ENCODE measurements at regions not wholly inside any gene's neighbourhood (a gene's known extent, or its start where the extent isn't known, plus 50 kb on each side); places are given as distances from the start of the nearest gene placed in this dataset.

DNA sequence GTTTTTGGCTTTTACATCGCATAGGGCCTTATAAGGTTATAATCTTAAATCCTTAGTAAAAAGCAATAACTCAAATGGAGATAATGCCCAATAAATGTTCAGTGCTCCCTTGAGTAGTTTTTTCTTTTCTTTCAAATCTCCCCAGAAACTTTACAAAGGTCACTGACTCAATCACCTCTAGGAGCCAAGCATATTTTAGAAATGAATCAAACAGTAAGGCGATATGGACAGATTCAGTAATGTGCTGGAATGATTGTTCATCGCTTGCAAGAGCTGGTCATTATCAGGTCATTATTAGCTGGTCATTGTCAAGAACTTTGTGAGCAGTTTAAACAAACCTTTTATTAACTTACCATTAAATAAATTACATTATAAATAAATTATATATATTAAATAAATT lies 130.4 kb upstream of the SLIT3 start:
- Histone ChIP-seq H3K36me3 (ENCODE audit: control insufficient read depth, insufficient read depth, low read length) (no peaks in the 10 kb centered on the region), H3K9me3 (ENCODE audit: control insufficient read depth, low read depth, low read length) (no peaks in the 10 kb centered on the region), H3K27ac (ENCODE audit: low read length) (no peak overlapping the region), H3K4me1 (ENCODE audit: control insufficient read depth, insufficient read depth, low read length) (no peaks in the 10 kb centered on the region), H3K27me3 (ENCODE audit: control insufficient read depth, insufficient read depth, low read length) (no peaks in the 10 kb centered on the region), H3K4me3 (ENCODE audit: low read length) (no peak overlapping the region)
- DNase-seq, result no peak
- 100% methylated on average over 1 of the region's 3 CpGs for WGBS (ENCODE audit: insufficient coverage, low lambda C conversion rate)

DNA sequence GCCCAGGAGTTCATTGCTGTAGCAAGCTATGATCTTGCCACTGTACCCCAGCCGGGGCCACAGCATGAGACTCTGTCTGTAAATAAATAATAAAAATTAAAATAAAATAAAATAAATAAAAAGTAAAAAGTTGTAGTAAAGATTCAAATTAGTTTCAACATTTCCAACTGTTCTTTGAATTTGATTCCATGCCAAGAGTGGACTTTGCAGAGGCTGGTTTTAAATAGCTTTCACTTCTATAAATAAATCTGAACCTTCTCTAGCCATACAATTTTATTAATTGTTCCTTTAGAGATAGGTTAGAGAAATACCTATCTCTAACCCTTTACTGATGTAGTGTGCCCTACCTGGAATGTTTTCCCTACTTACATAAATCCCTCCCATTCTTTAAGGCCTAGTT lies 129.7 kb upstream of the SLIT3 start:
- WGBS (ENCODE audit: insufficient coverage, low lambda C conversion rate), result 83% methylated on average over 1 of the region's 1 CpG
- no peak overlapping the region for H3K4me3 ChIP-seq (ENCODE audit: low read length)
- no peaks in the 10 kb centered on the region for H3K9me3 ChIP-seq (ENCODE audit: control insufficient read depth, low read depth, low read length)
- H3K27ac ChIP-seq (ENCODE audit: low read length), result no peak overlapping the region
- H3K27me3 ChIP-seq (ENCODE audit: control insufficient read depth, insufficient read depth, low read length), result no peaks in the 10 kb centered on the region
- no peak for DNase-seq
- H3K4me1 ChIP-seq (ENCODE audit: control insufficient read depth, insufficient read depth, low read length), result no peaks in the 10 kb centered on the region
- H3K36me3 ChIP-seq (ENCODE audit: control insufficient read depth, insufficient read depth, low read length), result no peaks in the 10 kb centered on the region

DNA sequence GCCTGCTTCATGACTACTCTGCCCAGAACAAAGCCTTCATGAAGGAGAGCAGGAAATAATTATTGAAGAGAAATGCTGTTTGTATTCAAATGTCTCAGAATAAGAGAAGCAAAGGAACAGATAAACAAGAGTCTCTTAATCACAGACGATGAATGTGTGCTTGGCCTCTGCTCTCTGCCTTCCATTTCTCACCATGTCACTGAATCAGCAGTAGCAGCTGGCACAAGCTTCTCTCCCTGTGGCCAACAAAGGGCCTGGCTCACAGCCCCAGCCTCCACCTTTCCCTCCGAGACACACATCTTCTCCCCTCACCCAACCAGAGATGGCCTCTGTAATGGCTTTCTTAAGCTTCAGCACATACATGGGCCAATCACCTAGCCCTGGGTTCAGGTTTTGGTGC lies 128.1 kb upstream of the SLIT3 start:
- no peak for DNase-seq
- Histone ChIP-seq H3K4me3 (ENCODE audit: low read length) (no peak overlapping the region), H3K9me3 (ENCODE audit: control insufficient read depth, low read depth, low read length) (no peaks in the 10 kb centered on the region), H3K27ac (ENCODE audit: low read length) (no peak overlapping the region), H3K27me3 (ENCODE audit: control insufficient read depth, insufficient read depth, low read length) (no peaks in the 10 kb centered on the region), H3K36me3 (ENCODE audit: control insufficient read depth, insufficient read depth, low read length) (no peaks in the 10 kb centered on the region), H3K4me1 (ENCODE audit: control insufficient read depth, insufficient read depth, low read length) (no peaks in the 10 kb centered on the region)
- no CpG with 5 or more reads among the region's 2 CpGs for WGBS (ENCODE audit: insufficient coverage, low lambda C conversion rate)

DNA sequence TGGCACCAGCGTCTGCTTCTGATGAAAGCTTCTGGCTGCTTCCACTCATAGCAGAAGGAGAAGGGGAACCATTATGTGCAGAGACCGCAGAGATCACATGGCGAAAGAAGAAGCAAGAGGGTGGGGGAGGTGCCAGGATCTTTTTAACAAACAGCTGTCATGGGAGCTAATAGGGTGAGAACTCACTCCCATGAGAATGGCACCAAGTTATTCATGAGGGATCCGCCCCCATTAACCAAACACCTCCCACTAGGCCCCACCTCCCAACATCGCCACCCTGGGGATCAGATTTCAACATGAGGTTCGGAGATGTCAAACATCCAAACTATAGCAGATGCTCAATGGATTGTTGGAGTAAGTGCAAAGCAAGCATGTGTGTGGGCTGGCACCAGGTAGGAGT lies 125.8 kb upstream of the SLIT3 start:
- no peaks in the 10 kb centered on the region for H3K4me1 ChIP-seq (ENCODE audit: control insufficient read depth, insufficient read depth, low read length)
- no CpG with 5 or more reads among the region's 6 CpGs for WGBS (ENCODE audit: insufficient coverage, low lambda C conversion rate)
- peaks cover 4% of the 10 kb centered on the region for H3K27me3 ChIP-seq (ENCODE audit: control insufficient read depth, insufficient read depth, low read length)

DNA sequence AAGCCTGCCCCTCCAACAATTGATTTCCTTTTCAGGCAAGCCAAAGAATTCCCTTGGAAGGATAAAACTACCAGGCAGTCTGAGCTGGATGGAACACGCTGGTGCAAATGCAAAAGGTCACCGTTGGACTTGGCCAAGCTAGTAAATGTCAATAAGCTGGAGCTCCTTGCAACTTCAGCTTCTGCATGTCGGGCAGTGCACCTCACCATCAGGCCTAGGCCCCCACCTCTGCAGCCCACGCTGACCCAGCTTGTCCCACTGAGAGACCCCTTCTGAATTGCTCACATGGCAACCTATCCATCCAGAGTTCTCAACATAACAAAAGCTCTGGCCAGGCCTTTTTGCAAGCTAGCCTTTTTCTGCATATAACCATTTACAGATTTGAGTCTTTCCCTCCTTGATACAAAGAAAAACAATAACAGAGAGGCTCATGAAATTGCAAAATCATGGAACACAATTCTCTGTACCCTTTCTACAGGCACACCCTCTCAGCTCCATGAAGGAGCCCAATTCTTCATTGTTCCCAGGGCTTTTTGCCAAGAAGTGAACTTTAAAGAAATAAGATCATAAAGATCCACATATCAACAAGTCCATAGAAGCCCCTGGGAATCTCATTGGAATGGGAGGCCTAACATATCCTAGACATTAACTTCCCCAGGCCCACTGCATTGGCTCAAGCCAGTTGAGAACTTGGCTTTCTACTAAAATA lies 123.9 kb upstream of the SLIT3 start:
- no CpG with 5 or more reads among the region's 4 CpGs for whole genome bisulfite sequencing (ENCODE audit: insufficient coverage, low lambda C conversion rate)
- Histone ChIP-seq H3K4me1 (ENCODE audit: control insufficient read depth, insufficient read depth, low read length) (no peaks in the 10 kb centered on the region), H3K27ac (ENCODE audit: low read length) (no peak overlapping the region), H3K27me3 (ENCODE audit: control insufficient read depth, insufficient read depth, low read length) (peaks cover 4% of the 10 kb centered on the region), H3K4me3 (ENCODE audit: low read length) (no peak overlapping the region), H3K36me3 (ENCODE audit: control insufficient read depth, insufficient read depth, low read length) (no peaks in the 10 kb centered on the region), H3K9me3 (ENCODE audit: control insufficient read depth, low read depth, low read length) (no peaks in the 10 kb centered on the region)
- DNase-seq, result no peak

More for the DNA sequence above, 125.8 kb upstream of the SLIT3 start:
- no peaks in the 10 kb centered on the region for H3K36me3 ChIP-seq (ENCODE audit: control insufficient read depth, insufficient read depth, low read length)
- H3K4me3 ChIP-seq (ENCODE audit: low read length), result no peak overlapping the region
- DNase-seq, result no peak
- no peaks in the 10 kb centered on the region for H3K9me3 ChIP-seq (ENCODE audit: control insufficient read depth, low read depth, low read length)
- H3K27ac ChIP-seq (ENCODE audit: low read length), result no peak overlapping the region

DNA sequence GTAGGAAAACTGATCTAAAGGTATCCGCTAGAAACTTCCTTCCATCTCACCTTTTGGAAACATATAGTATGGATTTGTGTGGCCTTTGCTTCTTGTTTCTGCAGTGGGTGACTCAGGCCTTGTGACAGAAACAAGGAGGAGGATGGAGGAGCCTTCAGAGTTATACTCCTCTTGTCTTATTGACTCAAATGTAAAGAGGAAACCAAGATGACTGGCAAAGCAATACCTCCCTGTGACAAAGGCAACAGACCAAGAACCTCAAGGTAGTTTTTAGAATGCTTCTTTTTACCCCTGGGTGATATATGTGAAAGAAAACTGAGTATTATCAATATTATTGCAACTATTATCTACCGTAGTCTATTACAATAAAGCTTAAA lies 123.3 kb upstream of the SLIT3 start:
- H3K9me3 ChIP-seq (ENCODE audit: control insufficient read depth, low read depth, low read length), result no peaks in the 10 kb centered on the region
- H3K27me3 ChIP-seq (ENCODE audit: control insufficient read depth, insufficient read depth, low read length), result peaks cover 4% of the 10 kb centered on the region
- DNase-seq, result no peak
- no peak overlapping the region for H3K4me3 ChIP-seq (ENCODE audit: low read length)
- H3K27ac ChIP-seq (ENCODE audit: low read length), result no peak overlapping the region
- no peaks in the 10 kb centered on the region for H3K36me3 ChIP-seq (ENCODE audit: control insufficient read depth, insufficient read depth, low read length)
- WGBS (ENCODE audit: insufficient coverage, low lambda C conversion rate), result no CpG with 5 or more reads among the region's 2 CpGs
- H3K4me1 ChIP-seq (ENCODE audit: control insufficient read depth, insufficient read depth, low read length), result no peaks in the 10 kb centered on the region

DNA sequence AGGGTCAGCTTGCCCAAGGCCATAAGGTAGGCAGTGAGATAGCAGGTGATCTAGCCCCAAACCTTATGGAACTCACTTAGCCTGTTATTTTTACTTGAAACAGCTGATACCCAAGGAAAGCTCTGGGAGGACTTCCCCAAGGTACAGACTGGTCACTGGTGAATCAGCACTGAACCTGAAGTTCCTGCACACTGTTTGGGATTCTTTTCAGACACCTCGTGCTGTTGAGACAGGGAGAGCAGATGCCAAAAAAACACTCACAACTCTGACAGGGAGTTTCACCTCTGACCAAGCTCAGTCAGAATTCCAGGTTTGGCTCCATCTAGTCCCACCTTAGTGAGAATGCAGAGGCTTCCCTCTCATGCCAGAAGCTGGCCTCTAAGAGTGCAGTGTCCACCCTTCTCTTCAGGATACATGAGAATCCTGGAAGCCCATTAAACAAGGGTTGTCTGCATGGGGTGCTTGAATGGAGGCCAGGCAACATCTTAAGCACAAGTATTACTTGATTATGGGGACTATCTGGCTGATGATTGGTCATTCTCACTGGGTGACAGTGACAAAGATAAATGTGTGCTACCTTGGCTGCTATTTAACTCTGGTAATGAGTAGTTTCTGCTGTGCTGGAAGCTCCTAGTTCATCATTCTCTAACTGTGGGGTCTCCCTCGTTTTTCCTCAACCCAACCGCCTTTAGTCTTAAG lies 122.8 kb upstream of the SLIT3 start:
- Histone ChIP-seq H3K9me3 (ENCODE audit: control insufficient read depth, low read depth, low read length) (no peaks in the 10 kb centered on the region), H3K4me1 (ENCODE audit: control insufficient read depth, insufficient read depth, low read length) (no peaks in the 10 kb centered on the region), H3K36me3 (ENCODE audit: control insufficient read depth, insufficient read depth, low read length) (no peaks in the 10 kb centered on the region), H3K4me3 (ENCODE audit: low read length) (no peak overlapping the region), H3K27ac (ENCODE audit: low read length) (no peak overlapping the region), H3K27me3 (ENCODE audit: control insufficient read depth, insufficient read depth, low read length) (peaks cover 4% of the 10 kb centered on the region)
- 20% methylated on average over 1 of the region's 3 CpGs for WGBS (ENCODE audit: insufficient coverage, low lambda C conversion rate)
- no peak for DNase-seq

DNA sequence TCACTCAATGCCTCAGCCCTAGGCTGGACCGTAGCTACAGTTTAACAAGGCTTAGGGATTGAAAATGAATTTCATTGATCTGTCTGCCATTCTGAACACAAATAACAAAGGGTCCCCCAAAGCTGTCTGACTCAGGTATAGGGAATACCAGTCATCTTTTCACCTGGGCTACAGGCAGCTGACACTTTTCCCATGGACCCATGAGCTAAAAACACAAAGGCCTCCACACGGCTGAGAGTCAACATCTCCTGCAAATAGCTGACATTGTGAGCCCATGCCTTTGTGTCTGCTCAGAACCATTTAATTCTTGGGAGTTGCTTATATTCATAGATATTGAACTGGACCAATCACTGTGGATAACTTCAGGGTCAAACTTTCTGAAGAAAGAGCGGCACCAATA lies 121.1 kb upstream of the SLIT3 start:
- H3K4me1 ChIP-seq (ENCODE audit: control insufficient read depth, insufficient read depth, low read length), result no peaks in the 10 kb centered on the region
- WGBS (ENCODE audit: insufficient coverage, low lambda C conversion rate), result no CpG with 5 or more reads among the region's 3 CpGs
- H3K27ac ChIP-seq (ENCODE audit: low read length), result no peak overlapping the region
- no peaks in the 10 kb centered on the region for H3K36me3 ChIP-seq (ENCODE audit: control insufficient read depth, insufficient read depth, low read length)
- no peak for DNase-seq
- no peaks in the 10 kb centered on the region for H3K9me3 ChIP-seq (ENCODE audit: control insufficient read depth, low read depth, low read length)
- H3K27me3 ChIP-seq (ENCODE audit: control insufficient read depth, insufficient read depth, low read length), result peaks cover 4% of the 10 kb centered on the region
- H3K4me3 ChIP-seq (ENCODE audit: low read length), result no peak overlapping the region

DNA sequence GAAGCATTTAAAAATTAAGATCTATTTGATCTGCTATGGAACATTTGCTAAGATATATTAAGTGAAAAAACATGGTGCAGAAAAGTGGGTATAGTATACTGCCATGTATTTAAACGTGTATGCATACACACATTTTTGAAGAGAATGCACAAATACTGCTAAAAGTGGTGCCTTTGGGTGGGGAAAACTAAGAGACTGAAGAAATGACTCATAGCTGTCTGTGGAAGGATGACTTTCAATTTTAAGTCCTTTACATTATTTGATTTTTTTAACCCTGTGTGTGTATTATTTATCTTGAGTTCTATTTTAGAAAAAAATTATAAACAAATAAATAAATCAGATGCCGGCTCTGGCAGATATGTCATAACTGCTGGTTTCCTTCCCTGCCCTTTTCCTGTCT lies 120.7 kb upstream of the SLIT3 start:
- no peak for DNase-seq
- no peaks in the 10 kb centered on the region for H3K9me3 ChIP-seq (ENCODE audit: control insufficient read depth, low read depth, low read length)
- no peaks in the 10 kb centered on the region for H3K4me1 ChIP-seq (ENCODE audit: control insufficient read depth, insufficient read depth, low read length)
- H3K27me3 ChIP-seq (ENCODE audit: control insufficient read depth, insufficient read depth, low read length), result peaks cover 4% of the 10 kb centered on the region
- H3K27ac ChIP-seq (ENCODE audit: low read length), result no peak overlapping the region
- no peaks in the 10 kb centered on the region for H3K36me3 ChIP-seq (ENCODE audit: control insufficient read depth, insufficient read depth, low read length)
- WGBS (ENCODE audit: insufficient coverage, low lambda C conversion rate), result 100% methylated on average over 1 of the region's 2 CpGs
- H3K4me3 ChIP-seq (ENCODE audit: low read length), result no peak overlapping the region

DNA sequence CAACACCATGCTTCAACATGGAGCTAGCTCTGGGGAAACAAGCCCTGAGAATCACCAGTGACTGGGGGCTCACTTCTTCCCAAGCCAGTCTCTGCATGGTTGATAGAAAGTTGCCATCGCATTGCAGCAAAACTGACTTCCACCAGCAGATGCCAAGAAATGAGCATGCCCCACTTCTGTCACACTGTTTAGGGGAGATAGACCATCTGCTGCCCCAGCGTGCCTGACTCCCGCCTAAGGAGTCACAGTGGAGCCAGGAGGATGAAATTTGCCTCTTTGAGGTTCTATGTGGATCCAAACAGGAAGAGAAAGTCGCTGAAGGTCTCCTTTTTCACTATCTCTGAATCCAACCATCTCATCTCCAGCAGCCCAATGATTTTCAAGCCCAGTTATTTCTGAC lies 116.7 kb upstream of the SLIT3 start:
- H3K36me3 ChIP-seq (ENCODE audit: control insufficient read depth, insufficient read depth, low read length), result no peaks in the 10 kb centered on the region
- H3K4me3 ChIP-seq (ENCODE audit: low read length), result no peak overlapping the region
- no peak overlapping the region for H3K27ac ChIP-seq (ENCODE audit: low read length)
- H3K4me1 ChIP-seq (ENCODE audit: control insufficient read depth, insufficient read depth, low read length), result no peaks in the 10 kb centered on the region
- no peak for DNase-seq
- no peaks in the 10 kb centered on the region for H3K27me3 ChIP-seq (ENCODE audit: control insufficient read depth, insufficient read depth, low read length)
- no peaks in the 10 kb centered on the region for H3K9me3 ChIP-seq (ENCODE audit: control insufficient read depth, low read depth, low read length)
- WGBS (ENCODE audit: insufficient coverage, low lambda C conversion rate), result no CpG with 5 or more reads among the region's 4 CpGs

All from large intestine (tissue), 3 donors.